GM12878 (cell line): ENCODE measurements at regions not wholly inside any gene's neighbourhood (a gene's known extent, or its start where the extent isn't known, plus 50 kb on each side); places are given as distances from the start of the nearest gene placed in this dataset.

ENCODE experiments used
- ATAC-seq: fragments of 200-7000 bp; cut with Tn5 transposase; 3 replicates; pipeline ENCODE4 v1.9.1; 2020; ENCODE audit warnings: mild to moderate bottlenecking, moderate library complexity
- BruUV-seq: library from RNA; stranded (reverse); fragments of 400-500 nt; replicated peaks from 2 replicates; lab custom pipeline; 2021; lab: Mats Ljungman, UMichigan
- CTCF ChIA-PET: fragments of 300-600 bp; sonication (Branson Sonifier 250); formaldehyde crosslinking; extraction: SDS; loops from one replicate; lab custom pipeline; 2021; ENCODE audit warnings: inconsistent platforms; lab: Yijun Ruan, JAX
- POLR2A ChIA-PET: fragments of 350-600 bp; formaldehyde crosslinking; extraction: SDS; loops from one replicate; lab custom pipeline; 2021; ENCODE audit warnings: inconsistent platforms; lab: Charles Lee
- RAD21 ChIA-PET: fragments of 300-600 bp; sonication (Branson Sonifier 250); formaldehyde crosslinking; loops from one replicate; lab custom pipeline; 2023; ENCODE audit warnings: antibody characterized with exemption; ENCODE audit not compliant: unreplicated experiment; lab: Charles Lee
- SMC1A ChIA-PET: fragments of 300-600 bp; sonication (Branson Sonifier 250); formaldehyde crosslinking; loops from one replicate; lab custom pipeline; 2023; ENCODE audit not compliant: unreplicated experiment, uncharacterized antibody; lab: Charles Lee
- DNase-seq: peaks from one replicate; pipeline ENCODE4 v3.0.0-alpha.2; 2011; ENCODE audit warnings: low read depth, low spot score
- FAIRE-seq: peaks from 3 replicates; lab custom pipeline; 2011; peaks lifted over from hg19 to GRCh38; lab: Jason Lieb, UNC
- H2AFZ ChIP-seq: 2 replicates; pipeline ENCODE4 v1.6.0; 2011; ENCODE audit warnings: low read depth, low read length, control low read depth; ENCODE audit not compliant: control insufficient read depth
- H3K27ac ChIP-seq: 2 replicates; pipeline ENCODE4 v1.5.1; 2011; ENCODE audit warnings: control low read depth; ENCODE audit not compliant: control insufficient read depth, insufficient read depth
- H3K27me3 ChIP-seq, 2 experiments: replicated peaks in 1 of 2; 2 replicates each; pipeline versions ENCODE4 v1.6.0 to v1.6.1; 2011; ENCODE audit warnings: low read length in 1 of 2; ENCODE audit not compliant: control insufficient read depth in 2 of 2, insufficient read depth in 2 of 2
- H3K36me3 ChIP-seq, 2 experiments: 2 replicates each; pipeline ENCODE4 v1.5.1; 2011; ENCODE audit warnings: low read length in 1 of 2; ENCODE audit not compliant: control insufficient read depth in 2 of 2, insufficient read depth in 2 of 2
- H3K4me1 ChIP-seq: 2 replicates; pipeline ENCODE4 v1.6.1; 2011; ENCODE audit warnings: mild to moderate bottlenecking, low read length, moderate library complexity, mixed read lengths; ENCODE audit not compliant: control insufficient read depth, insufficient read depth
- H3K4me2 ChIP-seq: 2 replicates; pipeline ENCODE4 v1.6.0; 2011; ENCODE audit warnings: control low read depth; ENCODE audit not compliant: control insufficient read depth, insufficient read depth
- H3K4me3 ChIP-seq: fragments of 200-600 bp; sonication (generic); 2 replicates; pipeline ENCODE4 v1.5.1; 2016
- H3K79me2 ChIP-seq: 2 replicates; pipeline ENCODE4 v1.6.0; 2011; ENCODE audit warnings: low read length; ENCODE audit not compliant: control insufficient read depth, insufficient read depth
- H3K9ac ChIP-seq: 2 replicates; pipeline ENCODE4 v1.8.0; 2011; ENCODE audit warnings: low read length, control low read depth, mixed read lengths; ENCODE audit not compliant: control insufficient read depth, insufficient read depth
- H3K9me3 ChIP-seq: replicated peaks from 3 replicates; pipeline ENCODE4 v1.5.1; 2011; ENCODE audit warnings: mild to moderate bottlenecking, low read length; ENCODE audit not compliant: control insufficient read depth, insufficient read depth
- H4K20me1 ChIP-seq: 2 replicates; pipeline ENCODE4 v1.6.0; 2011; ENCODE audit not compliant: control insufficient read depth, insufficient read depth
- ATF7 ChIP-seq: fragments of 450-650 bp; IDR thresholded peaks from 2 replicates; pipeline ENCODE4 v1.6.1; 2016; ENCODE audit warnings: low read depth, mild to moderate bottlenecking
- BRCA1 ChIP-seq: IDR thresholded peaks from 2 replicates; pipeline ENCODE4 v1.6.1; 2011; ENCODE audit warnings: low read depth, low read length, improper control_type of control experiment
- CHD1 ChIP-seq: IDR thresholded peaks from 2 replicates; pipeline ENCODE4 v1.6.1; 2012; ENCODE audit warnings: low read depth, low read length, improper control_type of control experiment
- CREM ChIP-seq: IDR thresholded peaks from 2 replicates; pipeline ENCODE4 v1.6.1; 2014; ENCODE audit warnings: antibody characterized with exemption, low read depth
- GABPA ChIP-seq: IDR thresholded peaks from 2 replicates; pipeline ENCODE4 v1.6.1; 2014; ENCODE audit warnings: antibody characterized with exemption, low read depth, mild to moderate bottlenecking, inconsistent platforms
- IRF5 ChIP-seq: fragments of 450-650 bp; IDR thresholded peaks from 2 replicates; pipeline ENCODE4 v1.6.1; 2017; ENCODE audit warnings: borderline replicate concordance
- JUND ChIP-seq: IDR thresholded peaks from 2 replicates; pipeline ENCODE4 v1.6.1; 2012; ENCODE audit warnings: low read depth, mild to moderate bottlenecking, low read length, improper control_type of control experiment, moderate library complexity
- MEF2B ChIP-seq: fragments of 450-650 bp; IDR thresholded peaks from 2 replicates; pipeline ENCODE4 v1.6.1; 2018; ENCODE audit warnings: mild to moderate bottlenecking, moderate library complexity; ENCODE audit not compliant: partially characterized antibody, poor library complexity, severe bottlenecking
- MYC ChIP-seq: IDR thresholded peaks from 2 replicates; pipeline ENCODE4 v1.6.1; 2011; ENCODE audit warnings: mild to moderate bottlenecking, low read length, moderate library complexity, inconsistent platforms; ENCODE audit not compliant: insufficient read depth, insufficient replicate concordance, insufficient read length, severe bottlenecking
- NFYA ChIP-seq: IDR thresholded peaks from 2 replicates; pipeline ENCODE4 v1.6.1; 2011; ENCODE audit warnings: low read depth, mild to moderate bottlenecking, low read length, improper control_type of control experiment, borderline replicate concordance
- NFYB ChIP-seq: IDR thresholded peaks from 2 replicates; pipeline ENCODE4 v1.6.1; 2011; ENCODE audit warnings: low read depth, mild to moderate bottlenecking, low read length, improper control_type of control experiment, moderate library complexity; ENCODE audit not compliant: insufficient read depth
- RB1 ChIP-seq: fragments of 450-650 bp; formaldehyde crosslinking; IDR thresholded peaks from 2 replicates; pipeline ENCODE4 v1.6.1; 2017; ENCODE audit warnings: mild to moderate bottlenecking, borderline replicate concordance
- RFX5 ChIP-seq: IDR thresholded peaks from 2 replicates; pipeline ENCODE4 v1.6.1; 2011; ENCODE audit warnings: low read depth, low read length, improper control_type of control experiment
- RUNX3 ChIP-seq: IDR thresholded peaks from 2 replicates; pipeline ENCODE4 v1.6.1; 2012; ENCODE audit warnings: low read length, inconsistent platforms
- TARDBP ChIP-seq: IDR thresholded peaks from 2 replicates; pipeline ENCODE4 v1.6.1; 2016; ENCODE audit warnings: borderline replicate concordance
- WRNIP1 ChIP-seq: IDR thresholded peaks from 2 replicates; pipeline ENCODE4 v1.6.1; 2011; ENCODE audit warnings: low read depth, low read length, improper control_type of control experiment, borderline replicate concordance
- YY1 ChIP-seq: IDR thresholded peaks from 2 replicates; pipeline ENCODE4 v1.6.1; 2011; ENCODE audit warnings: low read depth, mild to moderate bottlenecking, low read length
- ZNF207 ChIP-seq: fragments of 450-650 bp; IDR thresholded peaks from 2 replicates; pipeline ENCODE4 v1.6.1; 2014; ENCODE audit warnings: antibody characterized with exemption, mild to moderate bottlenecking, borderline replicate concordance
- ZNF384 ChIP-seq: IDR thresholded peaks from 2 replicates; pipeline ENCODE4 v1.6.1; 2012; ENCODE audit warnings: low read depth, mild to moderate bottlenecking, low read length, improper control_type of control experiment, borderline replicate concordance
- ZNF622 ChIP-seq: fragments of 450-650 bp; IDR thresholded peaks from 2 replicates; pipeline ENCODE4 v1.6.1; 2017; ENCODE audit warnings: mild to moderate bottlenecking, inconsistent platforms
- WGBS: methylation state at CpG from one replicate; pipeline ENCODE4 v1.1.6; 2016; ENCODE audit warnings: low lambda C conversion rate; ENCODE audit not compliant: insufficient replicate concordance, insufficient coverage; ENCODE audit errors: missing lambda C conversion rate; 5-methylcytosine and 5-hydroxymethylcytosine counted together
- in situ Hi-C: fragments of 300-500 bp; cut with MboI; formaldehyde crosslinking; loops from 9 replicates; pipeline ENCODE4 v1.14.3; 2018; ENCODE audit warnings: mixed read lengths
- intact Hi-C: fragments of 100-400 bp; cut with micrococcal nuclease; formaldehyde crosslinking; loops from one replicate; pipeline ENCODE4 v1.14.2; 2022; ENCODE audit not compliant: unreplicated experiment

GRCh38 chr1:68293609-68294366, 61.5 kb upstream of the WLS start:
- no peaks in the 10 kb centered on the region for H3K79me2 ChIP-seq
- no peaks in the 10 kb centered on the region for H3K9me3 ChIP-seq
- SMC1A ChIA-PET: no interaction called here
- H3K4me1 ChIP-seq: no peaks in the 10 kb centered on the region
- POLR2A ChIA-PET: interaction anchor here (0.6 kb wide), 1 partner anchor 136 kb away, joined by 3 read pairs; no protein-coding TSS in a partner anchor
- in situ Hi-C loops (no loop called here), intact Hi-C loops (no loop called here)
- H3K9ac ChIP-seq: no peak overlapping the region
- WGBS: 32% methylated on average over 19 of the region's 19 CpGs
- H4K20me1 ChIP-seq: no peaks in the 10 kb centered on the region
- no peak overlapping the region for H3K27ac ChIP-seq
- ATAC-seq: no peak
- RAD21 ChIA-PET: no interaction called here
- FAIRE-seq: no peak
- no peaks in the 10 kb centered on the region; a peak in 1 of 4 replicates for H3K27me3 ChIP-seq
- CTCF ChIA-PET: no interaction called here
- DNase-seq: no peak
- H2AFZ ChIP-seq: no peak overlapping the region
- TF ChIP-seq TARDBP: no peak
- TF ChIP-seq NFYB: no peak
- no peak for TF ChIP-seq BRCA1
- no peak for TF ChIP-seq ZNF384
- TF ChIP-seq CHD1: no peak
- TF ChIP-seq NFYA: no peak
- no peak for TF ChIP-seq GABPA
- TF ChIP-seq ZNF622: no peak
- TF ChIP-seq RFX5: no peak
- no peak for TF ChIP-seq MYC
- no peak for TF ChIP-seq RUNX3
- no peak for TF ChIP-seq YY1
- no peak for TF ChIP-seq WRNIP1
- no peak for TF ChIP-seq CREM
- no peak for TF ChIP-seq JUND
- no peak for TF ChIP-seq IRF5
- TF ChIP-seq MEF2B: no peak
- TF ChIP-seq ZNF207: no peak
- TF ChIP-seq ATF7: no peak
- TF ChIP-seq RB1: no peak
- TF ChIP-seq, all 136 proteins: peak for 0
- H3K4me3 ChIP-seq: no peak overlapping the region
- no peak overlapping the region for H3K4me2 ChIP-seq
- BruUV-seq: no TSS peak
- no peaks in the 10 kb centered on the region for H3K36me3 ChIP-seq
